Endothelial cell of umbilical vein (primary cell): ENCODE measurements at regions not wholly inside any gene's neighbourhood (a gene's known extent, or its start where the extent isn't known, plus 50 kb on each side); places are given as distances from the start of the nearest gene placed in this dataset.

Source experiments
- BruUV-seq: library from RNA; stranded (reverse); fragments of 400-500 nt; replicated peaks from 2 replicates; lab custom pipeline; 2021; lab: Mats Ljungman, UMichigan
- CTCF ChIA-PET: fragments of 300-600, 350-600 bp; sonication (Branson Sonifier 250); formaldehyde crosslinking; loops from one replicate; lab custom pipeline; 2021; ENCODE audit warnings: antibody characterized with exemption, inconsistent platforms; lab: Charles Lee
- POLR2A ChIA-PET: fragments of 300-600, 350-600 bp; sonication (Branson Sonifier 250); formaldehyde crosslinking; loops from one replicate; lab custom pipeline; 2021; ENCODE audit warnings: antibody characterized with exemption, inconsistent platforms; lab: Charles Lee
- DNase-seq: peaks from one replicate; pipeline ENCODE4 v3.0.0-alpha.2; 2011; ENCODE audit warnings: low read depth, low spot score
- FAIRE-seq: peaks from 2 replicates; lab custom pipeline; 2011; peaks lifted over from hg19 to GRCh38; lab: Jason Lieb, UNC
- H2AFZ ChIP-seq: 2 replicates; pipeline ENCODE4 v1.6.0; 2012; ENCODE audit warnings: low read depth, low read length, control low read depth, inconsistent platforms
- H3K27ac ChIP-seq: 2 replicates; pipeline ENCODE4 v1.5.1; 2011; ENCODE audit warnings: low read depth, mild to moderate bottlenecking, control low read depth, low read length, moderate library complexity; ENCODE audit not compliant: insufficient read depth
- H3K27me3 ChIP-seq, 2 experiments: 2 replicates each; pipeline versions ENCODE4 v1.6.0 to v1.6.1; 2011; ENCODE audit warnings: low read length in 2 of 2, mixed read lengths in 1 of 2; ENCODE audit not compliant: control insufficient read depth in 2 of 2, insufficient read depth in 2 of 2
- H3K36me3 ChIP-seq, 2 experiments: 2 replicates in 1 of 2; 3 replicates in 1 of 2; pipeline ENCODE4 v1.5.1; 2011; ENCODE audit warnings: low read length in 2 of 2, mild to moderate bottlenecking in 1 of 2, moderate library complexity in 1 of 2; ENCODE audit not compliant: control insufficient read depth in 2 of 2, insufficient read depth in 2 of 2; ENCODE audit errors: extremely low read depth in 1 of 2
- H3K4me1 ChIP-seq: 3 replicates; pipeline ENCODE4 v1.5.1; 2011; ENCODE audit warnings: mild to moderate bottlenecking, low read length; ENCODE audit not compliant: control insufficient read depth, insufficient read depth; ENCODE audit errors: extremely low read depth
- H3K4me2 ChIP-seq: 2 replicates; pipeline ENCODE4 v1.6.1; 2011; ENCODE audit warnings: low read length, control low read depth, mixed read lengths; ENCODE audit not compliant: insufficient read depth
- H3K4me3 ChIP-seq, 3 experiments: fragments of 200-600 bp in 1 of 3; sonication (generic), shearing (Covaris generic) in 1 of 3; replicated peaks in 1 of 3; 2 replicates each; pipeline ENCODE4 v1.5.1; 2011 to 2016; ENCODE audit warnings: control low read depth in 3 of 3, low read length in 3 of 3, mild to moderate bottlenecking in 2 of 3, inconsistent platforms in 1 of 3, low read depth in 1 of 3, moderate library complexity in 1 of 3; ENCODE audit not compliant: insufficient read depth in 1 of 3
- H3K79me2 ChIP-seq: 2 replicates; pipeline ENCODE4 v1.6.0; 2012; ENCODE audit warnings: low read length, inconsistent platforms; ENCODE audit not compliant: control insufficient read depth, insufficient read depth
- H3K9ac ChIP-seq: replicated peaks from 2 replicates; pipeline ENCODE3; 2011; ENCODE audit warnings: low read length, control low read depth; ENCODE audit not compliant: insufficient read depth; ENCODE audit errors: extremely low read depth
- H3K9me1 ChIP-seq: replicated peaks from 3 replicates; pipeline ENCODE4 v1.6.0; 2011; ENCODE audit warnings: mild to moderate bottlenecking, low read length; ENCODE audit not compliant: control insufficient read depth, insufficient read depth; ENCODE audit errors: extremely low read depth
- H3K9me3 ChIP-seq: replicated peaks from 2 replicates; pipeline ENCODE4 v1.5.1; 2012; ENCODE audit warnings: low read length, inconsistent platforms; ENCODE audit not compliant: control insufficient read depth, insufficient read depth
- H4K20me1 ChIP-seq: replicated peaks from 2 replicates; pipeline ENCODE3; 2011; ENCODE audit warnings: mild to moderate bottlenecking, low read length; ENCODE audit not compliant: control insufficient read depth, insufficient read depth; ENCODE audit errors: extremely low read depth
- CTCF ChIP-seq, 2 donors: IDR thresholded peaks; 1 replicate in 1 of 2; 2 replicates in 1 of 2; pipeline ENCODE4 v1.5.1; 2011; ENCODE audit warnings: low read length in 2 of 2, mild to moderate bottlenecking in 2 of 2, moderate library complexity in 2 of 2, control low read depth in 1 of 2, inconsistent platforms in 1 of 2, low read depth in 1 of 2; ENCODE audit not compliant: insufficient read depth in 1 of 2; ENCODE audit errors: extremely low read depth in 1 of 2
- FOS ChIP-seq: IDR thresholded peaks from 2 replicates; pipeline ENCODE4 v1.6.1; 2011; ENCODE audit warnings: mild to moderate bottlenecking, low read length, moderate library complexity, borderline replicate concordance; ENCODE audit not compliant: insufficient read depth
- JUN ChIP-seq: IDR thresholded peaks from 2 replicates; pipeline ENCODE4 v1.6.1; 2011; ENCODE audit warnings: borderline replicate concordance, low read depth; ENCODE audit not compliant: insufficient read length, insufficient read depth
- POLR2A ChIP-seq: IDR thresholded peaks from 2 replicates; pipeline ENCODE4 v1.6.1; 2012; ENCODE audit warnings: low read depth, mild to moderate bottlenecking, control low read depth, low read length
- POLR2AphosphoS5 ChIP-seq: IDR thresholded peaks from 2 replicates; pipeline ENCODE4 v1.6.1; 2012; ENCODE audit warnings: low read depth, mild to moderate bottlenecking, control low read depth, low read length, moderate library complexity; ENCODE audit not compliant: insufficient read depth
- dilution Hi-C: fragments of 300-500 bp; cut with MboI; formaldehyde crosslinking; loops from one replicate; pipeline ENCODE4 v1.15.0; 2019; ENCODE audit warnings: low sequenced_read_pairs; ENCODE audit not compliant: extremely low pct_ligation_motif_present
- intact Hi-C: fragments of 100-400 bp; cut with micrococcal nuclease; formaldehyde crosslinking; loops from one replicate; pipeline ENCODE4 v1.10.0; 2022

GRCh38 chr6:48630511-48630910 is 519.5 kb upstream of the PTCHD4 start:
- H4K20me1 ChIP-seq: no peaks in the 10 kb centered on the region
- BruUV-seq: no TSS peak
- no peaks in the 10 kb centered on the region for H3K36me3 ChIP-seq
- no peak overlapping the region for H3K9ac ChIP-seq
- dilution Hi-C loops (no loop called here), intact Hi-C loops (no loop called here)
- H3K79me2 ChIP-seq: no peaks in the 10 kb centered on the region
- ChIA-PET POLR2A (no interaction called here), CTCF (no interaction called here)
- H3K27ac ChIP-seq: no peak overlapping the region
- no peak for TF ChIP-seq CTCF (IDR thresholded peaks at IDR 0.05; ENCODE audit: extremely low read depth in 1 of 2, insufficient read depth in 1 of 2, low read depth in 1 of 2, low read length in 2 of 2)
- TF ChIP-seq POLR2A: no peak
- no peak for TF ChIP-seq FOS
- no peak for TF ChIP-seq JUN
- H3K4me3 ChIP-seq: no peak overlapping the region
- H2AFZ ChIP-seq: no peak overlapping the region
- H3K4me2 ChIP-seq: no peak overlapping the region
- no peaks in the 10 kb centered on the region for H3K9me3 ChIP-seq
- no peak for DNase-seq
- no peaks in the 10 kb centered on the region for H3K9me1 ChIP-seq
- H3K4me1 ChIP-seq: no peaks in the 10 kb centered on the region
- no peak for FAIRE-seq
- no peaks in the 10 kb centered on the region for H3K27me3 ChIP-seq

GRCh38 chr6:48628316-48628715 is 517.3 kb upstream of the PTCHD4 start:
- no peaks in the 10 kb centered on the region for H4K20me1 ChIP-seq
- no peaks in the 10 kb centered on the region for H3K79me2 ChIP-seq
- POLR2A ChIA-PET: no interaction called here
- FAIRE-seq: no peak
- no TSS peak for BruUV-seq
- no peaks in the 10 kb centered on the region for H3K27me3 ChIP-seq
- no peak overlapping the region for H2AFZ ChIP-seq
- CTCF ChIA-PET: interaction anchor here (1.1 kb wide), 1 partner anchor 15 kb away, joined by 3 read pairs; no protein-coding TSS in a partner anchor
- dilution Hi-C loops (no loop called here), intact Hi-C loops (no loop called here)
- no peak for DNase-seq
- no peaks in the 10 kb centered on the region for H3K9me1 ChIP-seq
- no peaks in the 10 kb centered on the region for H3K9me3 ChIP-seq
- no peak overlapping the region for H3K4me2 ChIP-seq
- TF ChIP-seq POLR2AphosphoS5 (no peak), CTCF (IDR thresholded peaks at IDR 0.05; ENCODE audit: extremely low read depth in 1 of 2, insufficient read depth in 1 of 2, low read depth in 1 of 2, low read length in 2 of 2) (no peak)
- H3K4me1 ChIP-seq: no peaks in the 10 kb centered on the region
- no peak overlapping the region for H3K4me3 ChIP-seq
- no peaks in the 10 kb centered on the region for H3K36me3 ChIP-seq
- no peak overlapping the region for H3K9ac ChIP-seq
- H3K27ac ChIP-seq: no peak overlapping the region
